Activated CD4-positive, alpha-beta T cell treated with anti-CD3 and anti-CD28 coated beads, Interleukin-2, Interleukin-4, amounts not matched to agents 100 ng/mL and 50 ng/mL, durations not matched to agents 16 hours and 8 hours (primary cell): ENCODE measurements at regions not wholly inside any gene's neighbourhood (a gene's known extent, or its start where the extent isn't known, plus 50 kb on each side); places are given as distances from the start of the nearest gene placed in this dataset.

Experiments
- DNase-seq: peaks from one replicate; pipeline ENCODE4 v3.0.0-alpha.2; 2020; ENCODE audit warnings: low spot score

GRCh38 chr2:22491442-22491841 is 893.5 kb upstream of the KLHL29 start:
- DNase-seq = no peak

GRCh38 chr2:22494156-22494555 is 890.8 kb upstream of the KLHL29 start:
- DNase-seq = no peak

GRCh38 chr2:22497064-22497463 is 887.9 kb upstream of the KLHL29 start:
- DNase-seq = no peak

GRCh38 chr2:22497789-22498188 is 887.2 kb upstream of the KLHL29 start:
- no peak for DNase-seq

GRCh38 chr2:22499082-22499839 is 885.7 kb upstream of the KLHL29 start:
- DNase-seq = no peak

GRCh38 chr2:22500555-22500935 is 884.4 kb upstream of the KLHL29 start:
- no peak for DNase-seq

GRCh38 chr2:22501851-22502250 is 883.1 kb upstream of the KLHL29 start:
- DNase-seq = no peak

- DNase-seq = no peak
Measured at GRCh38 chr2:22513563-22513962, 871.4 kb upstream of the KLHL29 start.

GRCh38 chr2:22517141-22517540 is 867.8 kb upstream of the KLHL29 start:
- DNase-seq = no peak

- DNase-seq = no peak
Measured at GRCh38 chr2:22518641-22519040, 866.3 kb upstream of the KLHL29 start.

- DNase-seq = no peak
Measured at GRCh38 chr2:22520369-22521288, 864.4 kb upstream of the KLHL29 start.

GRCh38 chr2:22521620-22522019 is 863.4 kb upstream of the KLHL29 start:
- DNase-seq = no peak

GRCh38 chr2:22525681-22526080 is 859.3 kb upstream of the KLHL29 start:
- DNase-seq = no peak

- no peak for DNase-seq
Measured at GRCh38 chr2:22530131-22530530, 854.8 kb upstream of the KLHL29 start.

GRCh38 chr2:22536133-22536532 is 848.8 kb upstream of the KLHL29 start:
- no peak for DNase-seq

GRCh38 chr2:22554453-22554852 is 830.5 kb upstream of the KLHL29 start:
- no peak for DNase-seq

- DNase-seq = no peak
Measured at GRCh38 chr2:22557406-22557805, 827.6 kb upstream of the KLHL29 start.

- no peak for DNase-seq
Measured at GRCh38 chr2:22560021-22560420, 825.0 kb upstream of the KLHL29 start.

- DNase-seq = no peak
Measured at GRCh38 chr2:22579341-22579740, 805.6 kb upstream of the KLHL29 start.

GRCh38 chr2:22582107-22582506 is 802.9 kb upstream of the KLHL29 start:
- DNase-seq = no peak

- DNase-seq = no peak
Measured at GRCh38 chr2:22596306-22596705, 788.7 kb upstream of the KLHL29 start.

GRCh38 chr2:22600156-22600555 is 784.8 kb upstream of the KLHL29 start:
- no peak for DNase-seq

- DNase-seq = no peak
Measured at GRCh38 chr2:22600999-22601398, 784.0 kb upstream of the KLHL29 start.
